ENCODE measurements at regions not wholly inside any gene's neighbourhood (a gene's known extent, or its start where the extent isn't known, plus 50 kb on each side); places are given as distances from the start of the nearest gene placed in this dataset.

DNA sequence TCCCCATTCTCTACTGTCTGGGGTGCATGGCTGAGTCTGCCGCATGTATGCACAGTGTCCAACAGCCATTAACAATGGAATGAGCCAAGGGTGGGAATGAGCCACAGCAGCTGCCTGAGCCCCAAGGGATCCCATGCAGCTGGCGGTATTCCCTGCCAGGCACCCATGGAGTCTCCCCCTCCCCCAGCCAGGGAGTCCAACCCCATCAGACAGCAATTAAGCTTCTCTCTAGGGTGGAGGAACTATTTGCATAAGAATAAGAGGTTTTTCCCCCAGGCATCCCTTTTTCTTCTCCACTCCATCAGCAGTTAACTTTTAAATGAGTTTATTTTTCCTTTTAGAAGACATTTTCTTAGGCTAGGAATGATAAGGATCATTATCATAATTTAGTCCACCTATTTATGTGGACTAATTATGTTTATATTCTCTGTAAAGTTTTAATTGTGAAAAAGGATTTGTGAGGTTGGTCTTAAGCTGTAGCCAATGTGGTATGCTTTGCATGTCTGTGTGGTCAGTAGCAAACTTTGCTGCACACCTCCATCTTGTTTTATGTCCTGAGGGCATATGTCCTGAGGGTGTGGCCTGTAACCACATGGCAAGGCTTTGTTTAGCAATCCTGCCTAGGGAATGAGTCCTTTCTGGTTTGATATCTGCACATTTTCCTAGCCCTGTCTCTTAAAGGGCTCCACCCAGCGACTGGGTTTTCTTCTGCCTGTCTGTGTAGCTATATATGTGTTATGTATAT is 158.9 kb upstream of the OLIG3 start:
- no peak for DNase-seq (ENCODE audit: low spot score)
- TF ChIP-seq, protein P1, sequence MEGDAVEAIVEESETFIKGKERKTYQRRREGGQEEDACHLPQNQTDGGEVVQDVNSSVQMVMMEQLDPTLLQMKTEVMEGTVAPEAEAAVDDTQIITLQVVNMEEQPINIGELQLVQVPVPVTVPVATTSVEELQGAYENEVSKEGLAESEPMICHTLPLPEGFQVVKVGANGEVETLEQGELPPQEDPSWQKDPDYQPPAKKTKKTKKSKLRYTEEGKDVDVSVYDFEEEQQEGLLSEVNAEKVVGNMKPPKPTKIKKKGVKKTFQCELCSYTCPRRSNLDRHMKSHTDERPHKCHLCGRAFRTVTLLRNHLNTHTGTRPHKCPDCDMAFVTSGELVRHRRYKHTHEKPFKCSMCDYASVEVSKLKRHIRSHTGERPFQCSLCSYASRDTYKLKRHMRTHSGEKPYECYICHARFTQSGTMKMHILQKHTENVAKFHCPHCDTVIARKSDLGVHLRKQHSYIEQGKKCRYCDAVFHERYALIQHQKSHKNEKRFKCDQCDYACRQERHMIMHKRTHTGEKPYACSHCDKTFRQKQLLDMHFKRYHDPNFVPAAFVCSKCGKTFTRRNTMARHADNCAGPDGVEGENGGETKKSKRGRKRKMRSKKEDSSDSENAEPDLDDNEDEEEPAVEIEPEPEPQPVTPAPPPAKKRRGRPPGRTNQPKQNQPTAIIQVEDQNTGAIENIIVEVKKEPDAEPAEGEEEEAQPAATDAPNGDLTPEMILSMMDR (conservative IDR thresholded peaks at IDR 0.05; ENCODE audit: low read depth), result no peak
- no peak overlapping the region for H3K27ac ChIP-seq
- ChIA-PET POLR2A (ENCODE audit: low non-redundant PET) (interaction anchor here (0.6 kb wide), 1 partner anchor 697 kb away, joined by 3 read pairs; no protein-coding TSS in a partner anchor), CTCF (interaction anchor here (0.6 kb wide), 1 partner anchor 382 kb away, joined by 4 read pairs; no protein-coding TSS in a partner anchor)

DNA sequence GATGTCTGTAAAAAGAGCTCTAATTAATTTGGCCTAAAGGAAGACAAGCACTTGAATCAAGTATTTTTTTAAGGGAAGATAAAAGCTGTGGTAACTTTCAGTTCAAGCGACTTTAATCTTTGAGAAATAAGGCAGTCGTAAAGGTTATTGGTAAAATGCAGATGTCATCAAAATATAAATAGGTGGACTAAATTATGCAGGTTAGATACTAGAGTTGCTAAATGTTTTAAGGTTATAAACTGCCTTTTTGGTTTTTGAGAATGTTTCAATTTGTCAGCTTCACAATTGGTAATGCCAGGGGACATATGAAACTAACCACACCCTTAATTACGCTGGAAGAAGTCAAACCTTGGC is 159.5 kb upstream of the OLIG3 start:
- H3K27ac ChIP-seq, result no peak overlapping the region
- ChIA-PET POLR2A (ENCODE audit: low non-redundant PET) (interaction anchor here (0.6 kb wide), 1 partner anchor 696 kb away, joined by 3 read pairs; no protein-coding TSS in a partner anchor), CTCF (no interaction called here)
- DNase-seq (ENCODE audit: low spot score), result no peak
- TF ChIP-seq, protein P1 (conservative IDR thresholded peaks at IDR 0.05; ENCODE audit: low read depth), result no peak

DNA sequence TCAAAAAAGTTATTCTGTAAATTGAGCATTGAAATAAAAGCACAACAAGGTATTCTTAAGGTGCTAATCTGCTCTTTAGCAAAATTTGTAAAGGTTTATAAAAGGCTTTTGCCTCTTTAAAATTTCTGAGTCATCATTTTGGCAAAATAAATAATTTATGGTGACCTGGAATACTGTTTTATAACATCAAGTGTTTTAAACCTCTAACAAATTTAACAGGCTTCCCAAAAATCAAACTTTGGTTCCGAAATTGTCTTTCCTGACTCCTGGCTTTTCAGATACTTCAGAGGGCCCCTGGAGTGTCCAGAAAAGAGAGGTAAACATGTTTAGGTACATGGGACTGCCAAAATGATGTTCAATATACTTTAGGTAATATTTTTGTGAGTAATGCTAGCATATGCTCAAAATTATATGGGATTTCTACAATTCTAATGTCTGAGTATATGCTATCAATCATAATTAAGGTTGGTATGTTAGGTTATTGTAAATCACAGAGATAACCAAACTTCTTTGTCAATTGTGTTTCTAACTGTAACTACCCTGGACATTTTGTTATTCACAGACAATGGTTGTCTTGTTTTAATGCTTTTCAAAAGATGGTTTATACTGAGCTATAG is 160.3 kb upstream of the OLIG3 start:
- CTCF ChIA-PET, result no interaction called here
- TF ChIP-seq, protein P1 (conservative IDR thresholded peaks at IDR 0.05; ENCODE audit: low read depth), result no peak
- POLR2A ChIA-PET (ENCODE audit: low non-redundant PET), result no interaction called here
- H3K27ac ChIP-seq, result no peak overlapping the region
- DNase-seq (ENCODE audit: low spot score), result no peak

DNA sequence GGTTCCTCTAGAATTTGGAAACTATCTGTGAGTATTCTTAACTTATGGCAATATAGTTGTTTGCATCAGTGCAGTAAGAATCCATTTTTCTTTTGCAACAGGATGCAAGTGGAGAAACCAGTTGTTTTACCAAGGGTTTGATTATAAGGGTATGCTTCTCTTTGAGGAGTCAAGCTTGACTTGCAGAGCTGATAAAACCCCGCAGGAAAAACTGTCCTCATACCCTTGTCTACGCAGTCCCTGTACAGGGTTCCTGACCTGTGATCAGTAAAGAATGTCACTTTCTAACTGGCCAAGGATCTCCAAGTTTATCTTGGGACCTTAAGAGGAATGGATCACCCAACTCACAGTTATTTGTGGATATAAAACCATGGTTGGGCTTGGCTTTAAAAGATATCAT is 161.1 kb upstream of the OLIG3 start:
- TF ChIP-seq, protein P1 (conservative IDR thresholded peaks at IDR 0.05; ENCODE audit: low read depth), result no peak
- ChIA-PET CTCF (no interaction called here), POLR2A (ENCODE audit: low non-redundant PET) (no interaction called here)
- DNase-seq (ENCODE audit: low spot score), result no peak
- no peak overlapping the region for H3K27ac ChIP-seq

DNA sequence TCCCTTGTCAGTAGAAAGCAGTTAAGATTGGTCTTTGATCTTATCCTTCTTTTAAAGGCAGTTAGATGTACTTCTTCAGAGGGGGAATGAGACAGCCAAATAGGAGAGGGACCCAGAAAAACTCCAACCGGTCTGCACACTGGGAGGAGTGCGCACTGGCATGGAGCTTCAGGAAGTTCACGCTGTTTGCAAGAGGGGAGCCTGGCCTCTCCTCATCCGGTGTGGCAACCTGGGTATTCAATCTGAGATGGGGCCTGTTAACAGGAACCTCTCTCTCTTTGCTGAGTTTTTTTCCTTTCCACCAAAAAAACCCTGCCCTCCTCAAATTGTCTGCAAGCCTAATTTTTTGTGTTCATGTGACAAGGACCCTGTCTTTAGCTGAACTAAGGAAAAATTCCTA is 162.5 kb upstream of the OLIG3 start:
- H3K27ac ChIP-seq, result no peak overlapping the region
- no peak for DNase-seq (ENCODE audit: low spot score)
- CTCF ChIA-PET, result interaction anchor here (0.6 kb wide), 2 partner anchors 204 to 1219 kb away, joined by 3 to 4 read pairs; no protein-coding TSS in a partner anchor
- POLR2A ChIA-PET (ENCODE audit: low non-redundant PET), result no interaction called here
- TF ChIP-seq, protein P1 (conservative IDR thresholded peaks at IDR 0.05; ENCODE audit: low read depth), result no peak

DNA sequence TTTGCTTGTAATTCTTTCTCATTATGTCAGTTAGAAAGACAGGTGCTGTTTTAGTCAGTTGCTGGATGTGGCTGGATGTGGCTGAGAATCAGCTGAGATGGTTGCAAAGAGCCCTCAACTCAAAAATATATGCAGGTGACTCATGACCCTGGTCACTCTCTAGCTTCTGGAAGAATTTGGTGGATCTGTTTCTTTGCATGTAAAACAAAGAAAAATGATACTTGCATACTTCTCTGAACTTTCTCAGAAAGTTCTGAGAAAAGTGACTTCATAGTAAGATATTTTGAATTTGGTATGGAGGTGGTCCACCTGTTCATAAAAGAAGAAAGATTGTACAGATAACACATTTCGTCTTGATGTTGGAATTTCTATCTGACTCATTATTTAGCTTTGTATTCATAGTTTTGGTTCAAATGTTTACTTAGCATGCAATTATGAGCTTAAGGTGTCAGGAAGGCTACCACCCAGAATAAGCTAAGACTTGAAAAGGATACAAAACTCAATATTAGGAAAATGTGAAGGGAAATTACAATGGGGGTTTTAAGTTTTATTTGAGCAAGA is 163.2 kb upstream of the OLIG3 start:
- DNase-seq (ENCODE audit: low spot score), result no peak
- TF ChIP-seq, protein P1 (conservative IDR thresholded peaks at IDR 0.05; ENCODE audit: low read depth), result no peak
- ChIA-PET CTCF (interaction anchor here (0.6 kb wide), 2 partner anchors 16 to 203 kb away, joined by 3 read pairs; no protein-coding TSS in a partner anchor), POLR2A (ENCODE audit: low non-redundant PET) (no interaction called here)
- no peak overlapping the region for H3K27ac ChIP-seq

All from RWPE1 (cell line).